ENCODE measurements at regions not wholly inside any gene's neighbourhood (a gene's known extent, or its start where the extent isn't known, plus 50 kb on each side); places are given as distances from the start of the nearest gene placed in this dataset.

DNA sequence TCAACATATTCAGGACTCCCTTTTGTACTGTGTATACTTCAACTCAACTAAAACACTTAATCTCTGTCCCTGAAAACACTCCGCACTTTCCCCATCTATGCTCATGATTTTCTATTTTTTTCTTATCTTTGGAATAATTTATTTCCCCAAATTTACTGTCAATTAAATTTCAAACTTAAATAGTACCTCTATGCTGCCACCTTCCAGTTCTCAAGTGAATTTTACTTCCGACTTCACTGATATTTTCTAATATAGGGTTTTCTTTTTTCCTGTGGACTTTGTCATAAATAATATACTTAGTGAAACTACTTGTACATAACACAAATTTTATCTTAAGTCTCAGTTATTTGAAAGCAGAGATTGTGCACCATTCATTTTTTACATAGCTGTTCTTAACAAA is 1303.3 kb downstream of the OTOL1 start:
- no peak for TF ChIP-seq POLR2A (IDR thresholded peaks at IDR 0.05)
- TF ChIP-seq, protein P1, sequence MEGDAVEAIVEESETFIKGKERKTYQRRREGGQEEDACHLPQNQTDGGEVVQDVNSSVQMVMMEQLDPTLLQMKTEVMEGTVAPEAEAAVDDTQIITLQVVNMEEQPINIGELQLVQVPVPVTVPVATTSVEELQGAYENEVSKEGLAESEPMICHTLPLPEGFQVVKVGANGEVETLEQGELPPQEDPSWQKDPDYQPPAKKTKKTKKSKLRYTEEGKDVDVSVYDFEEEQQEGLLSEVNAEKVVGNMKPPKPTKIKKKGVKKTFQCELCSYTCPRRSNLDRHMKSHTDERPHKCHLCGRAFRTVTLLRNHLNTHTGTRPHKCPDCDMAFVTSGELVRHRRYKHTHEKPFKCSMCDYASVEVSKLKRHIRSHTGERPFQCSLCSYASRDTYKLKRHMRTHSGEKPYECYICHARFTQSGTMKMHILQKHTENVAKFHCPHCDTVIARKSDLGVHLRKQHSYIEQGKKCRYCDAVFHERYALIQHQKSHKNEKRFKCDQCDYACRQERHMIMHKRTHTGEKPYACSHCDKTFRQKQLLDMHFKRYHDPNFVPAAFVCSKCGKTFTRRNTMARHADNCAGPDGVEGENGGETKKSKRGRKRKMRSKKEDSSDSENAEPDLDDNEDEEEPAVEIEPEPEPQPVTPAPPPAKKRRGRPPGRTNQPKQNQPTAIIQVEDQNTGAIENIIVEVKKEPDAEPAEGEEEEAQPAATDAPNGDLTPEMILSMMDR (IDR thresholded peaks at IDR 0.05): no peak
